Fibroblast of lung (primary cell): ENCODE measurements at regions not wholly inside any gene's neighbourhood (a gene's known extent, or its start where the extent isn't known, plus 50 kb on each side); places are given as distances from the start of the nearest gene placed in this dataset.
A peak's percentile ranks its signal among the peaks of the same experiment; 100 is the strongest.

ENCODE experiments used
- DNase-seq, 2 donors: peaks; one replicate each; pipeline versions ENCODE4 v3.0.0 to v3.0.0-alpha.2; 2010; ENCODE audit warnings: low read depth in 2 of 2
- H2AFZ ChIP-seq: 2 replicates; pipeline ENCODE4 v1.5.1; 2012; ENCODE audit warnings: low read length, control low read depth, inconsistent platforms
- H3K27ac ChIP-seq: 2 replicates; pipeline ENCODE4 v1.5.1; 2011; ENCODE audit warnings: low read length, control low read depth; ENCODE audit not compliant: insufficient read depth
- H3K27me3 ChIP-seq: 2 replicates; pipeline ENCODE4 v1.5.1; 2011; ENCODE audit warnings: mild to moderate bottlenecking, low read length; ENCODE audit not compliant: control insufficient read depth, insufficient read depth
- H3K36me3 ChIP-seq: 2 replicates; pipeline ENCODE4 v1.5.1; 2011; ENCODE audit warnings: low read length; ENCODE audit not compliant: control insufficient read depth, insufficient read depth
- H3K4me1 ChIP-seq: 2 replicates; pipeline ENCODE4 v1.5.1; 2011; ENCODE audit warnings: low read length; ENCODE audit not compliant: control insufficient read depth, insufficient read depth; ENCODE audit errors: extremely low read depth
- H3K4me2 ChIP-seq: 2 replicates; pipeline ENCODE4 v1.5.1; 2011; ENCODE audit warnings: low read length, control low read depth; ENCODE audit not compliant: insufficient read depth; ENCODE audit errors: extremely low read depth
- H3K4me3 ChIP-seq, 4 experiments: fragments of 200-600 bp in 1 of 4; sonication (generic) in 1 of 4; replicated peaks in 1 of 4; 2 replicates each; pipeline ENCODE4 v1.5.1; 2011 to 2016; ENCODE audit warnings: low read length in 4 of 4, low read depth in 3 of 4, mild to moderate bottlenecking in 3 of 4, control low read depth in 2 of 4, inconsistent platforms in 1 of 4, mixed read lengths in 1 of 4; ENCODE audit not compliant: insufficient read depth in 1 of 4; ENCODE audit errors: control extremely low read depth in 1 of 4
- H3K79me2 ChIP-seq: 2 replicates; pipeline ENCODE4 v1.5.1; 2012; ENCODE audit warnings: mild to moderate bottlenecking, low read length, inconsistent platforms; ENCODE audit not compliant: control insufficient read depth, insufficient read depth
- H3K9ac ChIP-seq: 2 replicates; pipeline ENCODE4 v1.5.1; 2011; ENCODE audit warnings: mild to moderate bottlenecking, low read length, control low read depth; ENCODE audit not compliant: insufficient read depth
- H3K9me3 ChIP-seq: 2 replicates; pipeline ENCODE4 v1.5.1; 2012; ENCODE audit warnings: low read depth, low read length; ENCODE audit not compliant: control insufficient read depth, insufficient read depth
- H4K20me1 ChIP-seq: 2 replicates; pipeline ENCODE4 v1.5.1; 2011; ENCODE audit warnings: low read length; ENCODE audit not compliant: control insufficient read depth, insufficient read depth; ENCODE audit errors: extremely low read depth
- CTCF ChIP-seq, 2 donors: IDR thresholded peaks in 1 of 2; conservative IDR thresholded peaks in 1 of 2; 1 replicate in 1 of 2; 2 replicates in 1 of 2; pipeline ENCODE4 v1.5.1; 2011 to 2012; ENCODE audit warnings: low read length in 2 of 2, control low read depth in 1 of 2, inconsistent platforms in 1 of 2, low read depth in 1 of 2, mild to moderate bottlenecking in 1 of 2
- EZH2 ChIP-seq: IDR thresholded peaks from 2 replicates; pipeline ENCODE4 v1.5.1; 2012; ENCODE audit warnings: low read length, control low read depth, mild to moderate bottlenecking; ENCODE audit errors: missing control alignments

- Histone ChIP-seq H4K20me1 (no peaks in the 10 kb centered on the region), H3K9me3 (no peaks in the 10 kb centered on the region), H2AFZ (no peak overlapping the region), H3K9ac (no peak overlapping the region), H3K79me2 (no peaks in the 10 kb centered on the region), H3K4me2 (no peak overlapping the region), H3K4me3 (no peak overlapping the region), H3K27me3 (no peaks in the 10 kb centered on the region), H3K36me3 (no peaks in the 10 kb centered on the region), H3K4me1 (no peaks in the 10 kb centered on the region), H3K27ac (no peak overlapping the region)
- peak in 1 of 2 donors; percentile 31 for DNase-seq
- TF ChIP-seq CTCF (conservative IDR thresholded peaks at IDR 0.05 in 1 of 2, IDR thresholded peaks at IDR 0.05 in 1 of 2; ENCODE audit: low read depth in 1 of 2, low read length in 2 of 2): no peak
- TF ChIP-seq EZH2: no peak
Observed at GRCh38 chr6:163835439-163836171, 421.1 kb downstream of the QKI start.

GRCh38 chr6:163834226-163834970 lies 419.9 kb downstream of the QKI start:
- TF ChIP-seq EZH2 (no peak), CTCF (conservative IDR thresholded peaks at IDR 0.05 in 1 of 2, IDR thresholded peaks at IDR 0.05 in 1 of 2; ENCODE audit: low read depth in 1 of 2, low read length in 2 of 2) (no peak)
- Histone ChIP-seq H4K20me1 (no peaks in the 10 kb centered on the region), H3K9ac (no peak overlapping the region), H3K4me1 (no peaks in the 10 kb centered on the region), H3K9me3 (no peaks in the 10 kb centered on the region), H3K27me3 (no peaks in the 10 kb centered on the region), H3K27ac (no peak overlapping the region), H3K36me3 (no peaks in the 10 kb centered on the region), H3K79me2 (no peaks in the 10 kb centered on the region), H3K4me2 (no peak overlapping the region), H3K4me3 (no peak overlapping the region), H2AFZ (no peak overlapping the region)
- no peak for DNase-seq

- Histone ChIP-seq H2AFZ (no peak overlapping the region), H3K27me3 (no peaks in the 10 kb centered on the region), H3K9me3 (no peaks in the 10 kb centered on the region), H3K4me2 (no peak overlapping the region), H3K4me1 (no peaks in the 10 kb centered on the region), H3K27ac (no peak overlapping the region), H3K4me3 (no peak overlapping the region), H3K79me2 (no peaks in the 10 kb centered on the region), H3K9ac (no peak overlapping the region), H4K20me1 (no peaks in the 10 kb centered on the region), H3K36me3 (no peaks in the 10 kb centered on the region)
- TF ChIP-seq CTCF (conservative IDR thresholded peaks at IDR 0.05 in 1 of 2, IDR thresholded peaks at IDR 0.05 in 1 of 2; ENCODE audit: low read depth in 1 of 2, low read length in 2 of 2): no peak
- no peak for TF ChIP-seq EZH2
- no peak for DNase-seq
Observed at GRCh38 chr6:163831736-163832135, 417.2 kb downstream of the QKI start.
